ENCODE measurements at regions not wholly inside any gene's neighbourhood (a gene's known extent, or its start where the extent isn't known, plus 50 kb on each side); places are given as distances from the start of the nearest gene placed in this dataset.

DNA sequence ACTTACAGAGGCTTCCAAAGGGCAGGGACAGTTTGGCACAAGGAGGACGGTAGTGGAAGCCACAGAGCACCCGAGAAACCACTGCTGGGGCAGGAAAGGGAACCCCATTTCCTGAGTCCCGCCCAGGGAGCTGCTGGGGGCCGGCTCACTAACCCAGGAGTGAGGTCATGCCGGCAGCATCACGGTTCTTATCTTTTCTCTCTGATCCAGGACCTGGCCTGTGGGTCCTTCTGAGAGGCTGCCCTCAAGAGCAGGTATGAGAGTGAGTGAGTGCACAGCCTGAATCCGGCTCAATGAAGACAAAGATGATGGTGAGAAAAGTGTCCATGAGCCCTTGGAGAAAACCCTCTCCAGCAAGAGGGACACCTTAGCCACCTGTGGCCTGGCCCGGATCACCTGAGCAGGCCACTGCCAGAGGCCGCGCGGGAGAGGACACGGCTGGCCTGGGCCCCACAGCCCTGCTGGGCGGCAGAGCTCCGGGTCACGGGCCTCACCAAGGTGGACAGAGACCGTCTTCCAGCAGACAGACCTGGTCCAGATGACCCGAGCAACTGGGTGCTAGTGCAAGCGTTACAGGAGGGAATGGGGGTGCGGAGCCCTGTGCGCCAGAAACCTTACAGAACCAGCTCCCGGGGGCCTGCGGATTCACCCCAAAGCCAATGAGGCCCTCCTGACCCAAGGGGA lies 94.9 kb downstream of the RIPK4 start:
- no peak for DNase-seq (ENCODE audit: low read depth)

DNA sequence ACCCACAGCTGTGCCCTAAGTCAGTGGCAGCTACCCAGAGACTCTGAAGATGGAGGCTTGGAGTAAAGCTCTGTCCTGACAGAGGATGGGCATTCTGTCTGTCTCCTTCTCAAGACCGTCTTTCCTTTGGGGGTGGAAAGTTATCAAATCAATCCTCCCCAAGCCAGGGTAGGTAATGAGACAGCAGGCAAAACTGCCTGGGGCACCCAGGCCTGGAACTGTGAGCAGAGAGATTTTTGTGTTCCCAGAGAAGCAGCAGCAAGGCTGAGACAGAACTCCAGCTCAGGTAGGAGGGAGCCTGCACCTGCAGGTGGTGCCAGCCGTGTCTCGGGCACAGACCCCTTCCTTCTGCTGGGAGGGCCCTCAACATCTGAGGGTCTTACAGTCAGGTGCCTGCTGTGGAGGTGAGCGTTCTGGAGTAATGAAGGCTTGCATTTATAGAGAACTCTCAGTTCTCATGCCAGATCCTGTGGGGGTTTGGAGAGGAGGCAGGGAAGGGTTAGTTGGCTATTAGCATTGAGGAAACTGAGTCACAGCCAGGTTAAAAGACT lies 95.6 kb downstream of the RIPK4 start:
- DNase-seq (ENCODE audit: low read depth) = no peak

DNA sequence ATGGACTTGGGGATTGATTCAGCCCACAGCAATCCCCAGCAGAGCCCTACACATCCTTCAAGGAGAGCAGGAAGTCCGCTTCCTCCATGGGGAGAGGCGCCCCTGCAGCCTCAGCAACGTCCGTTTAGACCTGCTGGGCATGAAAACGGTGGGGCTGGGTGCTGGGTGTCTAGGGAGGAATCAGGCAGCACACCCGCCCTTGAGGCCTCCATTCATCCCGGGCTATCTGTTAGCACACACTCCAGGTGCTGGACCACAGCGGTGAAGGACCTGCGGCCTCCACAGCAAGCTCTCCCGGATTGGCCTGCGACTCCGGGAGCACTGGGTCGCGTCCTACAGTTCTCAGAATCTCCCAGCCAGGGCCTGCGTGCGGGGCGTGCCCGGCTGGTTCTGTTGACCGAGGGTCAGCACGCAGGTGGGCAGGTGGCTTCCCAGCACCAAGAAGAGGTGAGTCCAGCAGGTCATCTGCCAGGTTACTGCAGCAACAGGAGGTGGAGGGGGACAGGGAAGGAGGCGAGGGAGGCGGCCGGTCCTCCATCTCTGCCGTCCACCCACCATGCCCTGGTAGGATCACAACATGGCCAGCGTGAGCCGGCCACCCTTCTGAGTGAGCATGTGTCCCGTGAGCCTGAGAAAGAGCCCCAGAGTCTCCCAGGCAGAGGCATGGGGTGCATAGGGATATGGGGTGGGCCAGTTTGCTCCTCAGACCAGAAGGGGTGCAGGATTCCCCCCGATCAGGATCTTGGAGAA lies 96.6 kb downstream of the RIPK4 start:
- DNase-seq (ENCODE audit: low read depth) = no peak

DNA sequence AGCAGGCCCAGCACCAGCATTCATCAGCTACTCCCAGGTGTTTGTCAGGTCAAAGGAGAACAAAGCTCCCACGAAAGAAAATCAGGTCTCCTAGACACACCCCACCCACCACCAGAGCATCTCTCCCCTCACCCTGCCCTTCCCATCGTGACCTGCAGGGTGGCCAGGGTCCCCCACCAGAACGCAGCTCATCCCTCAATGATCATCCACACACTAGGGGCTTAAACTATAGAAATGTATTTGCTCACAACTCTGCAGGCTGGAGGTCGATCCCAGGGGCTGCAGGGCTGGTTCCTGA lies 97.4 kb downstream of the RIPK4 start:
- no peak for DNase-seq (ENCODE audit: low read depth)

DNA sequence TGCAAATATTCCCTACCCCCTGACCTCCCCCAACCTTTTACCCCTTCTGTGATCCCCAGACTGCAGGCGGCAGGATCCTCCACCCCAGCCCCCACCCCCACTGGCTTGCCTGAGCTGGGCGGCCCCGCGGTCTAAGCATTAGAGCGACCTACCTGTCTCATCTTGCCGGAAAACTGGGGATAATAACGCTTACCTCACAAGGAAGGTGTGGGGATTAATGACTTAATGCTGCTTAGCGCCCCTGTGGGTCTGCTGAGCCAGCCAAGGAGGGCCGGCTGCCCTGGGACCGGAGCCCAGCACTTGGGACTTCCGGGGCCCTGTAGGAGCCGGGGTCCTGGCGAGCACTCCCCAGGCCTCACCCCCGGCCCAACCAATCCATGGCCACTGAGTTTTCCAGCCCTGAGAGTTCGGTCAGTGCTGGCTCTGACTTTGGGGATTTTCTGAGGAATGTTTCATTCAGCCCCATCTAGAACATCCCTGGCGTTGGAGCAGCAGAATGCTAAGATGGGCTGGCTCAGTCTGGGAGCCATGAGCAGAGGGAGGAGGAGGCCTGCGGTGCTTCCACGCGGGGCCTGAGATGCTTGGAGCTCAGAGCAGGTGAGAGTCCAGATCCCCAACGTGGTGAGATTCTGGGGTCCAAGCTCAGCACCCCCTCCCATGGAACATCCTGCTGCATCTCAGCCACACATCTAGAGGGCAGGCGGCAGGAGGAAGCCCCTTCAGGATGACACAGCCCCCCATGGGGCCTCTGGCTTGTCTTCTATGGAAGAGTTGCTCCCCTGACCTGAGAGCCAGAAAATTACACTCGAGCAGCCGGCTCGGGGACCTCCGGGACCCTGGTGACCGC lies 97.9 kb downstream of the RIPK4 start:
- no peak for DNase-seq (ENCODE audit: low read depth)

DNA sequence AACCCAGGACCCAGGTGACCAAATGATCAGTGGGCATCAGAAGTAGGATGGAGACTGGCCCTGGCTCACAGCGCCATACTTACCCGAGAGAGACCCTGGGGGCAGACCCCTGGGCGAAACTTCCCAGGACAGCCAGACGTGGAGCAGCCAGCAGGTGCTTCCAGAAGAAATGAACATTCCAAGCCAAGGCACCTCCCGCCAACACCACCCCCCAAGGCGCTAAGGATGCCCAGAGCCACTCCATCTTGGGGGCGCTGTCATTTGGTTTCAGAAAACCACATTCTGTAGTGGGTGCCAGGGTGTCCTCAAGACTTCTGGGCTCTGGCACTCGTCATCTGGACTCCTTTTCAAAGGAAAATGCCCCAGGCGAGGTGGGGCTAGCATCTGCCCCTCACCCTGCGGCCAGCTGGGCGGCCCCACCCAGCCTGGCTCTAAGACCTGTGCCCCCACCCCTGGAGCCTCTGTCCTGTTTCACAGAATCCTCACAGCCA lies 98.8 kb downstream of the RIPK4 start:
- DNase-seq (ENCODE audit: low read depth) = no peak

DNA sequence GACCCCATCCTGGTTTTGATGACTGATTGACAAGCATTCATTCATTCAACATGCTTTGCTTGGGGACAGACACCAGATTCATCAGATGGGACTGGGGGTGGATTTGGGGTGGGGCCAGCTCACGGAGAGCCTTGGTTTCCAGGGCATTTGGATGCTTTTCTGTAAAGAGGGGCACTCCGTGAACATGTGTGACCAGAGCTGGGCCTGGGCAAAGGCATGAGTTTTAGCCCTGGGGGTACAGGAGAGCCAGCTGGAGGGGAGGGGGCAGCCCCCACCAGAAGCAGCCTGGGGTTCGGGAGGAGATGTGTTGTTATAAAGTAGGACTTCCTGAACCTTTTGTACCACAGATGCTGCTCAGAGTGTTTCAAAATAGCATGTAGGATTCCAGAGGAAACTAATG lies 99.7 kb downstream of the RIPK4 start:
- DNase-seq (ENCODE audit: low read depth) = no peak

DNA sequence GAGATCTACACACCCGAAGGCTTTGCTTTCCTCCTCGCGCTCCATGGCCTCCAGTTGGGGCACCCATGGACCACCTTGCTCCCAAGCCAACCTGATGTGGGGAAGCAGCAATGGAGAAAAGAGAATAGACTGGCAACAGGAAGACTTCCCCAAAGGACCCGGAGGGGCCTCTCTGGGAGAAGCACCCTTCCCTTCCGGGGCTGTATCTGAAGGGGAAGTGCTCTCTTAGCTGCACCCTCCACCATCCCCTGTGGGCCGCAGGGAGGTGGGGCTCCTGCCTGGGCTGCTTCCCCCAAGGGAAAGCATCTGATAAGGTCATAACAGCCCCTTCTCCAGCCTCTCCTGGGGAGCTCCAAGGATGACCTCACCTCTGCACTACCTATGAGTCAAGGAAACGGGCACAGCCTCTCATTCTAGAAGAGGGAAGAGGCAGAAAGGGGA lies 100.2 kb downstream of the RIPK4 start:
- no peak for DNase-seq (ENCODE audit: low read depth)

DNA sequence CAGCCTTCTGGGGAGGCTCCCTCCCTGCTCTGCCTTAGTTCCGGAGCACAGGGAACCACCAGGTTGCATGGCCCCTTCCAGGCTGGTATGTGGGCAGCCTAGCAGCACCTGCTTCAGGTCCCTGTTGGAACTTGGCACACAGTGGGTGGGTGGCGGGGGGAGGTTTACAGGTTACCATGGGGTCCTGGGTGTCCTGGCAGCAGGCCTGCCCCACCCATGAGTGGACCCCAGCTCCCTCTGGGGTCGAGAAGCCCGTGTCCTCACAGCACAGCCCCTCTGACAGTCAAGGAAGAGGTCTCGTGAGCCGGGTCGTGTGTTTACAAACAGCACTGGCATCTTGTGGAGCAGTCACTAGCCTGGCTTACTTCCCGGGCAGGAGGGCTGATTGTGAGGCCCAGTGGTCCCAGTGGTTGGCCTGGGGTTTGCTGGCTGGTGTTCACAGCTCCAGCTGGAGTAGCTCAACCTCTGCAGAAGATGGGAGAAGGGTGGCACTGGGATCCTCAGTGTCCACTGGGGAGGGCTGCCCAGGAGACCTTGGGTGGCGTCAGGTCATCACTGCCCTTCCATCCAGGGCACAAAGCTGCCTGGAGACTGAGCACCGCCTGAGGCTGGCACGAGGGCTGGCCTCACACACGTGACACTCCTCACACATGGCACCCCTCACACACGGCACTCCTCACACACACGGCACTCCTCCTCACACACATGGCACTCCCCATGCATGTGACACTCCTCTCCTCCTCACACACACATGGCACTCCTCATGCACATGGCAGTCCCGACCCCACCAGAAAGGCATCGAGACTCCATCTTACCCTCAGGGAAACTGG lies 100.9 kb downstream of the RIPK4 start:
- no peak for DNase-seq (ENCODE audit: low read depth)

DNA sequence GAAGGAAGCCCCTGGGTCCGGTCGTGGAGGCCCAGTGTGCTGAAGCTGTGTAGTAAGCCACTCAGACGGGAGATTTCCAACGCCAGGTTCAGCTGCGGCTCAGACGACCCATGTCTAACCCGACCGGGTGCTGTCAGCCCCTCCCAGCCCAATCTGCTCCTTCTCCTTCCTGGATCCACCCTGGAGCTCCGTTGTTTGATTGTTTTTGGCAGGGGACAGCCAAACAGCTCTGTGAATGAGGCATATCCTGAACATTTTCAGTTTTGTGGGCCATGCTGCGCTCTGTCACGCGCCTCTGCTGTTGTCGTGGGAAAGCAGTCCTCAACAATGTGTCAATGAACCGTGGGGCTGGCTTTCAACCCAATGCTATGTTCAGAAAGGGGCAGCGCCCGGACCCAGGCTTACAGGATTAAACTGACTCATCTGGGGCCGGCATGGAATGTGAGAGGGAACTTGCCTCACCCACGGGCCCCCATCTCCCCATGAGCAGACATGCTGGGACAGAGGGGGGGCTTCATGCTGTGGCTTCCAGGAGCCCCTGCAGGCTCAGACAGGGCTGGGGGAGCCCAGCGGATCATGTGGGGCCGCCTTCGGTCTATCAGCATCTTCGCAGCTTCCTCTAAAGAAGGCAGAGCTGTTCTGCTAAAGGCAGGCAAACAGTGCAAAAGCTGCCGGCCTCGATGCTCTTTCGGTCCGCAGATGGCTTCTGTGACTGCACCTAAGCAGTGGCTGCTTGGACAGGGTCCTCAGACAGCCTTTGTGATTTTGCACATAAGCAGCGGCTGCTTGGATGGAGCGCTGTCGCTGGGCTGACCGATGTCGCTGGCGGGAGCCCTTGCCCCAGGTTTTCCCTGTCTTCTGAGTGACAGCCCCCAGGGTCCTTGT lies 101.7 kb downstream of the RIPK4 start:
- peak; percentile 77 for DNase-seq (ENCODE audit: low read depth)

DNA sequence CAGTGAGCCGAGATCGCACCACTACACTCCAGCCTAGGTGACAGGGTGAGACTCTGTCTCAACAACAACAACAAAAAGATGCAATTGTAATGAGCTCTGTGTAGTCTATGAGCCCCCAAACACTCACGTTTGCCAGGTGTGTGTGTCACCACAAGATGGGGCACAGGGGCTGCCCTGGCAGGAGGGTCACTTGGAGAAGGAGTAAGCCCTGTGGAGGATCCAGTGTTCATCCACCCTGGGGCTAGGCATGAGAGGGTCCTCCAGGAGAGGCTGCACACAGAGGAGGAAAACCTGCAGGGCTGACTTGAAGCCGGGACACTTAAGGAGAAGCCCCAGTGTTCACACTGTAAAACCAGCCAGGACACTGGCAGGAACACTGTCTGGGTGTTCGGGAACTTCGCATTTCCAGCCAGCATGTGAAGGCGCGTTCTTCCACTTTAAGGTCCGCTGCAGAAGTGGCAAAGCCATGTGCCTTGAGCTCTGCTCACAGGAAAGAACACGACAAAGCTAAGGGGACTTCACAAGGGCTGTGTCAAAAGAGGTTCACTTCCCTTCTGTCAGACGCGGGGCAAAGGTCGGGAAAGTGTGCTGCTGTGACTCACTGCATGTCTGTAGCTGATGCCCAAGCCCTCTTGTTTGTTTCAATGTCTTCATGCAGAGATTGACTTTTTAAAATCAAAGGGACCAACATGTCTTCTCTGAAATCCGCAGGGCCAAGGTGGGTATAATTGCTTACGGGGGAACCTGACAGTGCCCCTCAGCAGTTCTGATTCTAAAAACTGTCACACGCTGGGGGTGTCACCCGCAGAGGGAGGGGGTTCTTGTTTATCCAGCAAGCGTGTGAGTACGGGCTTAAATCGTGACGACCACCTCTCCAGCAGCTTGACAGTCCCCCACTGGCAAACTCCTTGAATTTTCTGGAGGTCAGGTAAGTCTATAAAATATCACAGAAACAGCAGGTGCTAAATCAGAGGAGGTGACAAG lies 102.8 kb downstream of the RIPK4 start:
- no peak for DNase-seq (ENCODE audit: low read depth)

DNA sequence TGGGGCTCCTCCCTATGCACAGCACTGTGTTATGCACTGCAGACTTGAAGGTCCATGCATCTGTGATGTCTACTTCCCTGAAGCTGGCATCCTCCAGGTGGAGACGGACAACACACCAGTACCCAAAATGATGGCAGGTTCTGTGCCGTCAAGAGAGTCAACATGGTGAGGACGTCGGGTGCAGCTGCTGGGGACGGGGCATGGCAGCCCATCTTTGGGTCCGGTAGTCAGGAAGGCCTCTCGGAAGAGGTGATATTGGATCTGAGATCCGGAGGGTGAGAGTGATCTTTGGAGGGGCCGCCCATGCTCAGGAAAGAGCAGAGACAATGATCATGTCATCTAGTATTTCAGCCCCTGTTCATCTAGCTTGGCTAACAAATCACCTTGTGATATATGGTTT lies 104.1 kb downstream of the RIPK4 start:
- no peak for DNase-seq (ENCODE audit: low read depth)

DNA sequence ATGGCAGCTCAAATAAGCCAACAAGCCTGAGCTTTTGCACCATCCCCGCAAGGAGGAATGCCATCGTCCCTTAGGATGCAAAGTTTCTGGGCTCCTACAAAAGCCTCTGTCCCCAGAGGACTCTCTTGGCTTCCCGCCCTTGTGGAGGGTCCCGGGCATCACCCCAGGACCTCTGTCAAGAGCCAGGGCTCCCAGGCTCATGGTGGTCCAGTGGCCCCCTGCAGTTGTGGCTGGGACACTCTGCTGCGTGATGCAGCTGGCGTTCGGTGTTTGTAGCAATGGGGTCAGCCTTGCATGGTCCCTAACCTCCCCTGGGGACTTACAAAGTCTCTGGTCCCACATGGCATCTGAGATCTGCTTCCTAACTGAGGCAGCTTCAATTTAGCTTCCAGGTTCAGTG lies 104.7 kb downstream of the RIPK4 start:
- no peak for DNase-seq (ENCODE audit: low read depth)

DNA sequence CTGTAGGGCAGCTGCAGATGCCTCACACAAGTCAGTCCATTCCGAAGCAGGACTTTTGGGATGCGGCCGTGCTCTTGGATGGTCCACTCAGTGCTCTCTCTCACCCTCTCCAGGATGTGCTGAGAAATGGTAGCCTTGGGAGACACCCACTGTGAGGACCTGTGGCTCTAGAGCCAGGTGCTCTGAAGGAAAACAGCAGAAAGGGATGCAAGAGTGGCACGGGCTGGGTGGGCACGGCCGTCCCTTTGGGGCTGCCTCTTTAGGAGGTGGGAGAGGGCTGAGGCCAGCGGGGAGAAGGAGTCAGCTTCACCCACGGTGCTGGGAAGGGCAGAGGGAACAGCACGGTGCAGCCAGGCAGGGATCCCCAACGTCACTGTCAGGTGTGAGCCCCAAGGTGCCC lies 106.1 kb downstream of the RIPK4 start:
- no peak for DNase-seq (ENCODE audit: low read depth)

DNA sequence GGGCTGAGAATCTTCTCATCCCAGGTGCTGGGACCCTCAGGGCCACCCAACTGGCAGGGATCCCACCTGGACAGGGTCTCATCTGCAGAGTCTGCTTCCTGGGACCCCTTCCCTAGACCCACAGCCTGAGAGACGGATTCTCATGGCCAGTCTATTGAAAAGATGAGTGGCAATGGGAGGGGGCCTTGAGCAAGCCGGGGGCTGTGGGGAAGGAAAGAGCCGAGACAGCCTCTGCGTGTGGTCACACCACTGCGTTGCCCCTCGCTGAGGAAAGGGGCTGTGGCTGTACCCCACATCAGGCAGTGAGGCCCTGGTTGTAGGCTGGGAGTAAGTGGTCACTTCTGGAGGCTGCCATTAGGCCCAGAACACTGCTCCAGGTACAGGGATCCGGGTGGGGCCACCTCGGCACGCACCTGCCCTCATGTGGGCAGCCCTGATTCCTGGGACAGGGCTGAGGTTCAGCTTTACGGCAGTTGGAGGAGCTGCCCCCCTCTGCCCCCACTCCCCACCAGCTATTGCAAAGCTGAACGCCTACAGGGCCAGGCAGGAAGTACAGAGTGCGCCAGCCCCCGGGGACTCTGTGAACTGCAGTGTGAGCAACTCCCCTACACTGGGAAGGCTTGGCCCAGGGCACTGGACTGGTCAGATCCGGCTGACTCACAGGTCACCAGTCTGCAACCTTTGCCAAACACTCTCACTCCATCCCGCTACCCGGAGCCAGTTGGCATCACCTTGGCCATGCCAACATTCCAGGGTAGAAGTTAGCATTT lies 106.9 kb downstream of the RIPK4 start:
- DNase-seq (ENCODE audit: low read depth) = peak; percentile 50

DNA sequence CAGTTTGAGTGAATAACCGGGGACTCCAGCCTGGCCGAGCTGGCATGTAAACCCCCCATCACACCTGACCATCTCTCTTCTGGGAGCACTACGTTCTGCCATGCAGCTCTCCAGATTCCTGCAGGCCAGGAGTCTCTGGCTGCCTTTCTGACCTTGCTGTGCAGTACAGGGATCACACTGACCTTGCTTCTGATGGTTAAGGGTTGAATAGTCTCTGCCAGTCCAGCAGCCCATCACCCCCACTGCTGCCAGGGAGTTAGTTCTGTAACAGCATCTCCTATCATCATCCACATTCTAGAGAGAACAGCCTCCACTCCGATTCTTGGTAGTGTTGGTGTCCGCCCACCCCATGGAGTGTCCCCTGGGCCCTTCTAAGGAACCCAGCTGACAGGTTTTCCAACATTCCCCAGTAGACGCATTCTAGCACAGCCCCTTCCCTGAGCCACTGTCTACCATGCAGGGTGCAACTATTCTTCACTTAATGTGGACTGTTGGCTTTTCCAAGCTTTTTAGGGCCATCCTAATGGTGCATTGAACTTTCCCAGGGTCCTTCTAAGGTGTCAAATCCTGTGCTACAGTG lies 109.8 kb downstream of the RIPK4 start:
- DNase-seq (ENCODE audit: low read depth) = no peak

DNA sequence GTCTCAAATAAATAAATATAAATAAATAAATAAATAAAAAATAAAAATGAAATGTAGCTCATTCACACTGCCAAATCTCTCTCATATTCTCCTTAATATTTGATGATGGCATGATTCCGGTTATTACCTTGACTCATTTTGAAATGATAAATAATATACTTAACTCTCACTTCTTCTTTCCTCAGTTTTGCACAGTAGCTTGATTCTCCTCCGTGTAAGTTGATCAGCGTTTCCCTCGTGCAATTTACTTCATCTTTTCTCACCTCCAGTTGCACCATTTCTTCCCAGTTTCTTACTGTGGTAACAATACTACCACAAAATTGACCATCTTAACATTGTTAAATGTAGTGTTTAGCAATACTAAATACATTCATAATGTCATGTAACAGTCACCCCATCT lies 111.6 kb downstream of the RIPK4 start:
- no peak for DNase-seq (ENCODE audit: low read depth)
